Astrocyte of the cerebellum (primary cell): ENCODE measurements at regions not wholly inside any gene's neighbourhood (a gene's known extent, or its start where the extent isn't known, plus 50 kb on each side); places are given as distances from the start of the nearest gene placed in this dataset.

Experiments used
- DNase-seq: peaks from one replicate; pipeline ENCODE4 v3.0.0-alpha.2; 2011; ENCODE audit warnings: low read depth
- H3K4me3 ChIP-seq: 2 replicates; pipeline ENCODE4 v1.5.1; 2011; ENCODE audit warnings: mild to moderate bottlenecking, low read depth, low read length, moderate library complexity
- CTCF ChIP-seq: IDR thresholded peaks from 2 replicates; pipeline ENCODE4 v1.5.1; 2012; ENCODE audit warnings: low read length, low read depth, moderate library complexity, mild to moderate bottlenecking; ENCODE audit errors: missing control alignments
- in situ Hi-C: cut with HindIII; loops from 2 replicates; pipeline ENCODE4 v1.10.0; 2017; ENCODE audit warnings: low sequenced_read_pairs

- no peak overlapping the region for H3K4me3 ChIP-seq
- TF ChIP-seq CTCF, result no peak
- no peak for DNase-seq
- in situ Hi-C loops, result no loop called here
These were observed 250.9 kb downstream of the SNX13 start for GRCh38 chr7:17689361-17689902.

GRCh38 chr7:17690030-17690429, 250.3 kb downstream of the SNX13 start:
- no peak for TF ChIP-seq CTCF
- in situ Hi-C loops, result no loop called here
- DNase-seq, result peak; percentile 98
- H3K4me3 ChIP-seq, result no peak overlapping the region

GRCh38 chr7:17696422-17696821, 243.9 kb downstream of the SNX13 start:
- DNase-seq, result no peak
- H3K4me3 ChIP-seq, result no peak overlapping the region
- in situ Hi-C loops, result no loop called here
- TF ChIP-seq CTCF, result no peak

- in situ Hi-C loops, result no loop called here
- no peak for TF ChIP-seq CTCF
- no peak for DNase-seq
- H3K4me3 ChIP-seq, result no peak overlapping the region
These were observed 243.0 kb downstream of the SNX13 start for GRCh38 chr7:17697128-17697881.

GRCh38 chr7:17699696-17700095, 240.6 kb downstream of the SNX13 start:
- DNase-seq, result no peak
- in situ Hi-C loops, result no loop called here
- no peak overlapping the region for H3K4me3 ChIP-seq
- no peak for TF ChIP-seq CTCF

GRCh38 chr7:17700138-17700537, 240.2 kb downstream of the SNX13 start:
- in situ Hi-C loops, result no loop called here
- no peak overlapping the region for H3K4me3 ChIP-seq
- DNase-seq, result no peak
- no peak for TF ChIP-seq CTCF
